ENCODE measurements at regions not wholly inside any gene's neighbourhood (a gene's known extent, or its start where the extent isn't known, plus 50 kb on each side); places are given as distances from the start of the nearest gene placed in this dataset.
"Not testable (repeated sequence)": the region's sequence is repeated elsewhere in the genome, so short reads cannot be mapped to it uniquely, and the experiment has no call there.

DNA sequence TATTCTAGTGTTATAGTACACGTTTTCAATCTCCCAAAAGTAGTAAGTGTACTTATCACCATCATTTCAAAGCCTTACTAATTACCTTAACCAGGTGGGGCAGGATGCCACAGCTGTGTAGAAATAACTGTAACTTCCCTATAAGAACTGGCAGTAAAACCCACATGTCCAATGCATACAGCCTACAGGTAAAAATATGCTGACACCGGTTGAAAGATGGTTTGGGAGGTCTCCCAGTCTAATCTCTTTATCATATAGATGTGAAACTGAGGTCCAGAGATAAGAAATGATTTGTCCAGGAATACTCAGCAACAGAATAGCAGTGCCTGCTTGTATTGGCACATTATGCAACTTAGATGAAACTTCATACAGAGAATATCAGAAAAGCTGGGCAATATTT, 322.9 kb downstream of the BCL11A start:
- DNase-seq = no peak

DNA sequence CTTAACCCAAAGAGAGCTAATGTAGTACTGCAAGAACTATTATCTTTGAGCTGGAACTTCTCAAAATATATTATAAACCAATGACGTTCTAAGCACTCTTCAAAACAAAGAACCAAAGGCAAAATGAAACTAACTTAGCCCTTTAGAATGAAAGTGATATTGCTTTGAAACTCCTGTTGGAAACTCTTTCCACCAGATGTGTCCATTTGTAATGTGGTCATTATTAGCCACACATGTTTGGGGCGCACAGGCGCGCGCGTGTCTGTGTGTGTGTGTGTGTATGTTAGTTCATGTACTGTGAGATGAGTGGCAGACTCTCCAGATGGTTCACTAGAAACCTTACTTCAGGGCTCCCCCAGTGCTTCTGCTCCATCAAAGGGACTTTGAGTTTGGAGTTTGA, 323.4 kb downstream of the BCL11A start:
- no peak for DNase-seq

DNA sequence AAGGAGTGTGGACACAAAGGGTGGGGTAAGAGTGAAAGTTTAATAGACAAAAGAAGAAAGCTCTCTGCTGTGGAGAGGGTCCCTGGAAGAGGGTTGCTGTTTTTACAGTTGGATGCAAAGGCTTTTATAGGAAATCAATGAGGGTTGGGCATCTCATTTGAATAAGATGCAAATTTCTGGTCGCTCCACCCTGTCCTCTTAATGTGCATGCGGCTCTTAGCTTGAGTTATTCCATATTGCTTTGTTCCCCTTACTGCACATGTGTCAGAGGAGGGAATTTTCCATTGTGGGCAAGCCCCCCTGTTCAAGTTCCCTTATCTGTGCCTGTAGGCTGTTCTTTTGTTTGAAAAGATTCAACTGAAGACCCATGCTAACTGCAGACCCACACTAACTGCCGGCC, 326.5 kb downstream of the BCL11A start:
- DNase-seq = no peak

DNA sequence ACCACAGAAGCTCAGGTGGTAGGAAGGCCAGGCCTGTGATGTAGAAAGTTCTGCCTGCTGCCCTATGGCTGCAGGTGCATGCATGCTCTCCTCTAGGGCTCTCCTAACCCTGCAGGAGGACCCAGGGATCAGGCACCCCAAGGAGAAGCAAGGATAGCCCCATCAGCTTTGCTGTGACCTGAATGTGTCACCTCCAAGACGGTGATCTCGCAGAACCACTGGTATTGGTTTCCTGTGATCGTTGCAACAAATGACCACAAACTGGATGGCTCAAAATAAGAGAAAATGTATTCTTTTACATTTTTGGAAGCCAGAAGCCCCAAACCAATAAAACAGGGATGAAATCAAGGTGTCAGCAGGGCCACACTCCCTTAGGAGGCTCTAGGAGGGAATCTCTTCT, 327.3 kb downstream of the BCL11A start:
- no peak for DNase-seq

DNA sequence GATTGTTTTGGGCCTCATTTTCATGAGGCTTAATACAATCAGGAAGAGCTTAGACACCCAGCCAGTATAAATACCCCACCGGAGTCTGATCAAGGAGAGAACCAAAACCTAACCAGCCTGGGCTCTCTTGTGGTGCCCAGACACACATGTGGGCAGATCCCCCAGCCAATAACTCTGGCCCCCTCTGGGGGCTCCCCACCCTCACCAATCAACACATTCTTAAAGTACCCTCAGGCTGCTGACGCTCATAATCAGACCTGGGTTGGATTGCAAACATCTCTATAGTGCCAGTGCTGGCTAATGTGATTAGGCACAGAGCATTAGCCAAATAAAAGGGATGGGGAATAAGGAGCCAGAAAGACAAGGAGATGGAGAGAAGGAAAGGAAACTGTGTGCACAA, 329.6 kb downstream of the BCL11A start:
- DNase-seq = no peak

DNA sequence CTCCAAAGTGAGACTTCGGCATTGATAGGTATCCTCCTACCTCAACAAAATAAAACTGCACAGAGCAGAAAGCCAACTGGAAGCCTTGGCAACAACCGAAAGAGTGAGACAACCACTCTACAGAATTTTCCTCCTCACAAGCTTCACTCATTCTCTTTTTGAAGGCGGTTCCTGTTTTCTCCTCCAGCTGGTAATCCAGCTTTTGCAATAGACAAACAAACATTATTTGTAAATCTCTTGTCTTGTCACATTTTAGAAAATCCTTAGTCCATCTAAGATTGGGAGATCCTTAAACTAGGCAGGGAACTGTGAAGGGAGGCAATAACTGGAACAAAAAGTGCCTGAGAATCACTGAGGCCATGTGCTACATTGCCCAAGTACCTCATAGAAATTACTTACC, 332.4 kb downstream of the BCL11A start:
- DNase-seq = no peak

DNA sequence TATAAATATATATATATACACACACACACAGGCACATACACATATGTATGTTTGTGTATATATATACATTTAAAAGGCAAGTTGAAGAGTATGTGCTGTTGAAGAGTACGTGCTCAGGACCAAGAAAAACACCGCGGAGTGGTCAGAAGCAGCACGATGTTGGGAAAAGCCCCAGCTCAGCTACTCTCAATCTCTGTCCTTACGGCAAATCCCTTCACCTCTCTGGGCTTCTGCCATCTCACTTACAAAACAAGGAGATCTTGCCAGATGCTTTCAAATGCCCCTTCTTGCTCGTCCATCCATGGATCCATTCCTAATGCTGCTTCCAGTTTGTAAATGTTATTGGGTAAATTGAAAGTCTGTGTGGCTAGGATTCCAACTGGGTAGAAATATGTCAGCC, 333.9 kb downstream of the BCL11A start:
- DNase-seq = no peak

DNA sequence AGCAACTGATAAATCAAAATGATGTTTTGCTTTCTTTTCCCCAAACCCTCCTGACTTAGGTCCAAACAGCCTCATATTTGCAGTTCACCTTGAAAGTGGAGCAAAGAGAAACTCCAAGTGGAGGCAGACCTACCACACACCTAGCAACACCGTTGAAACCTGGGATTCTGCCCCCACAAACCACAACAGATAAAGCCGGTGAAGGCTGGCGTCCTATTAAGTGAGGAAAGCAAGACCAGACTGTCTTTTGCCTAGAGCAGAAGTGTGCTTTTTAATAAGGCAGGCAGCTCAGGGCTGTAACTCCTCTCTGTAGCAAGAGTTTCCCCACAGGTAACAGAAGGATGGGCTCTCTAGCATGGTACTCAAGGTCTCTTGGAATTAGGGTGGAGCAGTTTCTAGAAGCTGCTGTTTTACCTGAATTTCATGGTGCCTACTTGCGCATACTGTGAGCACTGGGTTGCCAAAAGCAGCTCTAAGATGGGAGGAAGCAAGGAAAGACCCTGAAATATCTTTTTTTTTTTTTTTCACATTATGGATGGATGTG, 336.9 kb downstream of the BCL11A start:
- no peak for DNase-seq

DNA sequence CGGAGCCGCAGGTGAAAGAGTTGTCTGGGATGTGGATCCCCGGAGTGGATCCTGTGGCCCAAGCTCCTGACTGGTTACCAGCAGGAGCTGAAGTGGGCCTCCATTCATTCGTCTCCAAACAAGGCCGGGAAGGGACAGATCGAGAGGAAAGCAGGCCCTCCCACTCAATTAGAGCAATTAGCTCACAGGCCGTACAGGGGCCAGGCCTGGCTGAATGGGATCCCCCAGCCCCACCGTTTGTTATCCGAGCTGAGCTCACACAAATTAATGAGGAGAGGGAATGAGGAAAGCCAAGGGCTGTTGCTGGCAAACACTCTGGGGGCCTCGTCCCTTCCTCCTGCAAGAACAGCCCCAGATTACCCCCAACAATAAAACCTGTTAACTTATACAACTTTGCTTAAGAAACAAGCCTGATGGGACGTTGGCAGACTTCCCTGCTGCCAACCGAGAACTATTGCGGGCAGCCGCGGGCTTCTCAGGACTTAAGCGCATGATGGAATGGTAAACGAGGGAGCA, 338.0 kb downstream of the BCL11A start:
- DNase-seq = no peak

DNA sequence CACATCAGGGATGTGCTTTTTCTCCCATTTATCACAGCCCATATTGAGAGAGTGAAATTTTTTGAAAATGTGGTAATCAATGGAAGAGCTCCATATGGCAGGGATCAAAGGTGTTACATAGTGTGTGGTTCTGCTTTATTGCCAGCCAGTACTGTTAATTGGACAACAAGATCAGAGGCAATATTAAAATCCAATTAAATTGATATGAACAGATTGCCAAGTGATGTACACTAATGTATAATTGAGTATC, 338.9 kb downstream of the BCL11A start:
- DNase-seq = no peak

DNA sequence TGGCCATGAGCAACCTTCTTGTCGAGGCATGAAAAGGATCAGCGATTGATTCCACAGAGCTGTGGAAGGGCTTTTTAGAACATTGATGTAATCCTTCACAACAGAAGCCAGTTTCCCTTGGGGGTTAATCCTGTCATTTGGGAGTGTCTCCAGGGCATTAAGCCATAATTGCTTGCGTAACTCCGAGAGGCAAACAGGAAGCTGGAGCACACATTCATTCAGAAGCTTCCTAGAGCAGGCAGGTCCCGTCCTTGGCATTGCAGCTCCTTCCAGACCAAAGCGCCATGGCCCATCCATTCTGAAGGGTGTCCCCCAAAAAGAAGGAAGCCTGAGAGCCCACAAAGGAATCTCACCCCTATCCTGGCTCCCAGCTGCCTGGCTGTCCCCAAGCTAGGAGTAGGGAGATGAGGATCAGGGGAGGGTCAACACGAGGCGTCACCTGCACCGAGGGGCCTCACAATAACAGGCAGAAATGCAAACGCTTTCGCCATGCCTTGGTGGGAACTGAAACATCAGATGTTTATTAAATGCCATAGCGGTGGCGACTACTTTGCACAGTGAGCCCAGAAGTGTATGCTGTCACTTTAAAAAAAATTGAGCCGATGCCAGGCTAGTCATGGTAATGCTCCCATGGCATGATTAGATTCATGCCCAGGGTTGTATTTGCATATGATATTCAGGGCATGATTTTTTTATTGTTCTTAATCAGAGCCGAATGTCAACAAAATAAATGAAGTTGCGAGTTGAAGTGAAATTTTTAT, 339.4 kb downstream of the BCL11A start:
- peak; percentile 61 for DNase-seq

DNA sequence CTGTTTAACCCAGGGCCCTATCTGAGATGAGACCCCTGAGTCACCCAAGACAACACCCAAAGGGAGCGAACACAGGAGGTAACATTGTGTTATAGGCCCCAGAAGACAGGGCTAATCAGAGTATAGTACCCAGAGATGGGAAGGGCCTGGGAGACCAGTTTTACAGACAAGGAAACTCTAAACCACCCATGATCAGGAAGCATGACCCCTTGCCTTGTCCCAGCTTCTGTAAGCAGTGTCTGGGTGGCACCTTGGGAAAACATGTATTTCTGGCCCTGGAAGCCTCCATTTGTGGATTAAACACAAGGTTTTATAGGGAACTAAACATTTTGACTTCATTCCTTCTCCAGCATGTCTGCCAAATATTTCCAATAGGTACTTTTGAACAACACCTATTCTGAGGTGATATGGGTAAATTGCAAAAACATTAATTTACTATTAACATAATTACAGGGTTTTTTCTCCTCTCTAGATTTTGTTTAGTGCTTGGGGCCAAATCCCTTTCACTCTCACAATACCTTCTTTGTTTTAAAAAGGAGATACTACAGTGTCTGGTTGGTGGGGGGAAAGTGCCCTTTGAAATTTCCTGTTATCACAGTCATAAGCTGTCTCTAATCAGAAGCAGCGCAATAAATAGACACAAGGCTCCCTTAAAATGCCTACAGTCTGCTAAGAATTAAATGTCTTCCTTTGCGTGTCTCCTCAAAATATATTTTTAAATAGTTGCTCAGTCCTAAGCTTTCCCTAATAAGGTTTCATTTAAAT, 341.1 kb downstream of the BCL11A start:
- no peak for DNase-seq

DNA sequence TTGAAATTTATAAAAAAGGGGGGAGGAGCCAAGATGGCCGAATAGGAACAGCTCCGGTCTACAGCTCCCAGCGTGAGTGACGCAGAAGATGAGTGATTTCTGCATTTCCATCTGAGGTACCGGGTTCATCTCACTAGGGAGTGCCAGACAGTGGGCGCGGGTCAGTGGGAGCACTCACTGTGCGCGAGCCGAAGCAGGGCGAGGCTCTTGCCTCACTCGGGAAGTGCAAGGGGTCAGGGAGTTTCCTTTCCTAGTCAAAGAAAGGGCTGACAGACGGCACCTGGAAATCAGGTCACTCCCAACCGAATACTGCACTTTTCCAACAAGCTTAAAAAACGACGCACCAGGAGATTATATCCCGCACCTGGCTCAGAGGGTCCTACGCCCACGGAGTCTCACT, 364.4 kb downstream of the BCL11A start:
- DNase-seq = not testable (repeated sequence)

DNA sequence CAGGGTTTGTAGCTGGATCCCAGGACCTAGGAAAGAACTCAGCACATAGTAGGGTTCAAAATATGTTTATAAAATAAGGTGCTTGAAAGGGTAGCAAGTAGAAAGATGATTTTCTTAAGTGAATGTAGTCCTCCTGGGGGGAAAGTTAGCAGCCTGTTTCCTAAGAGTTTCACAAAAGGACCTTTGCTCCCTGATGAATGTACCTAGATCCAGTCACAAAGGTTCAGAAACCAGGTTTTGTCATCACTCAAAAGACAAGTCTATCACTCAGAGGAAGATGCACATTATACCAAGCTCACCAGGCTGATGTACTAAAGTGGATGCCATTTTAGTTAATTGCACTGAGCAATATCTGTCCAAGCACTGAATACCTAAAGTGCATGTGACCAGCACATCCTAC, 378.2 kb downstream of the BCL11A start:
- no peak for DNase-seq

DNA sequence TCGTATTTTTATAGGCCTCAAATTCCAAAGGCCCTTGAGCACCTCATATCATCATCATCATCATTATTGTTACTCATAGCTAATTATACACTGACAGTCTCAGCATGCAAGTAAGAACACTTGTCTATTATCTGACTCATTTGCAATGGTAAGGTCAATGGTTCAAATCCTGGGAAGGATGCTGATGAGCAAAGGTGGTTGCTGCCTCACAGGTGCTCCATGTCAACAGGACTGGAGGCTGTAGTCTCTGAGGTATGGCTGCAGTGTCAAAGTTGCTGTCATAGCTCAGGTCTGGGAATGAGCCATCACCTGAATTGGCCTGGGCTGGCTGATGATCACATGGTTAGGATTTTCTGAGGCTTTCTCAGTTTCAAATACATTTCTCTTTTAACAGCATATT, 379.3 kb downstream of the BCL11A start:
- DNase-seq = no peak

DNA sequence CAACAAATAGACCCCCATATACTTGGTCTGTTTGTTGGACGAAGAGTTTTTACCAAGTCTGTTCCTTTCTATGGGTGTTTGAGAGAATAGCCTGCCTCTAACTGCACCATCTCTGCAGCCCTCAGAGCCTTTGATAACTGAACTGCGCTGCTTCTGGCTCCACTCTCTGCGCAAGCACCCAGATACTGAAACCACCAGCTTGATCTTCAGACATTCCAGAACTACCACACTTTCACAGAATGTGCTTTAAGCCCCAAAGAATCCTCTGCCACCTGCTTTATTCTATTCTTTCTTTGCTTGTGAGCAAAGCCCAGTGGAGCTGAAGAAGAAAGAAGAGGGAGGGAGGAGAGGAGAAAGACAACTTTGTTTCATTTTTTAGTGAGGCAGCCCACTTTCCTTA, 380.7 kb downstream of the BCL11A start:
- DNase-seq = no peak

DNA sequence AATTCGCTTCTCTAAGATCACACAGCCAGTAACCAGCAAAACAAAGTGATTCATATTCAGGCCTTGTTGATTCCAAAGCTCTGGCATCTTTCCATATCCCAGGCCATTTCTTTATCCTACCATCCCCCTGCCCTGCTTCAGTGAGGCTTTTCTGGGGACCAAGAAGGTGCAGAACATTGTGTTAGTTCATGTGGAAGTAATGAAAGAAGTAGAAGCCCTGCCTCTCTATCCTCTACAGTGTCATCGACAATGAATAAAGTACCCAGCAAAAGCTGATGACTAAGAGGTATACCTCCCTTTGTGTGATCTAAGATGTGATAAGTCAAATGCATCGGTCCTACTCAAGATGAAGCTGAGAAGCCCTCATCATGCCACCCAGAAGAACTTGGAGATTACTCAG, 383.2 kb downstream of the BCL11A start:
- no peak for DNase-seq

DNA sequence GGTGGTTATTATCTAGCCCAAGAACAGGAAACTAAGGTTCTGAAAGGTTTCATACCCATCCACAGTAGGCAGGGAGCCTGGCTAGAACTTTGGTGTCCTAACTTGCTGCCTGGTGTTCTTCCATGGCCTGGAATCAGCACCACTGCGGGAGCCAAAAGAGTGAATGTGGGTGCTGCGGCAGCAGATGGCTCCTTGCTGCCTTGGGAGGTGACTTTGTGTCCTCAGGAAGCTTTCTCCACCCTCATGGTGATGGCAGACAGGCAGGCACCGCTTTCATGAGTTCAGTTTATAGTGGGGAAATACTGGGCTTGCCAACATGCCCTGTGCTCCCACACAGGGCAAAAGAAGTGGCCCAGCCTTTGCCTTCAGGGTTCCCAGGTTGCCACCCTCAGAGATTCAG, 385.2 kb downstream of the BCL11A start:
- DNase-seq = no peak

DNA sequence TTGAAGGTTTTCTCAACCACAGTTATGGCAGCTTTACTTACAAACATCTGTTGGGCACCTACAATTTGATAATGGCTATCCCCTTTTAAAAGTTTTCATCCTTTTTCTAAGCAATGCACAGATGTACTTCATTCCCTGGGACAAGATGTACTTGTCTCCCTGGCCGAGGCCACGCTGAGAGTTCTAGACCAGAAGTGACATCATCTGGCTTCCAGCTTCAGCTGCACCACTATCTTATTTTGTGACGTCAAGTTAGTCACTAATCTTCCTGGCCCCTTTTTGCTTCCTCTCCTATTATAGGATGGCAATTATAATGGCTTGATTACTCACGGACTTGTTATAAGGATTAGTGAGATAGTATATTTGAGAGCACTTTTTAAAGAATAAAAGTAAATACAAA, 386.4 kb downstream of the BCL11A start:
- no peak for DNase-seq

DNA sequence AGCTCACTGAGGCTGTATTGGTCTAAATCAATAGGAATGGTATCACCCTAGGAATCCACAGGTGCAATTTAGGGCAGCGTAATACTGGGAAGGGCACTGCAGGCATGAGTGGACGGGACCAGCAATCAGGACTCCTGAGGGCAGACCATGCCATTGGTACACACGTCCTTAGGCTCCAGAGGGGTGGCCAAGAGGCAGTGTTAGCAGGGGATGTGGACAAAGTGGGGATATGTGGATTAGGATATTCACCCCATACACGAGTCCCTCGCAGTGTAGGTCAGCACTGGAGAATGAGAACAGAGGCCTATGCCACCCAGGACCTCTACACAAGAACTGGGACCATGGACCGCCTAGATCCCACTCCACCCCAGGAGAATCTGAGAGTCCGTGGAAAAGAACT, 389.8 kb downstream of the BCL11A start:
- no peak for DNase-seq

DNA sequence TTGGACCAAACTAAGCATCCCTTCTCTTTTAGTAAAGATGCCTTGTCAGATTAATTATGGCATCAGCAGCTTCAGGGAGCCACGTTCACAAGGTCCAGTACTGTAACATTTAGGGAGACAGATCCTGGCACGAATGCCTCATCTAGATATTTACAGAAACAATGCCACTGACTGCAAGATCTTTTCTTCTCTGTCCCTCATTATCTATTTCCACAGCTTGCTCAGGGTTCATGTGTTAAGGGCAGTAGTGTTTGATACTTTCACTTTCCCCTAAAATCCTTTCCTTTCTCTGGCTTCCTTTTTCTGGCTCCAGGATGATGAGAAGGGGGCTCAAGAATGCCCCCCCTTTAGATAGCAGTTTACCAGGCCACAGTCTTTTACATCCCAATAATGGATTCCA, 393.9 kb downstream of the BCL11A start:
- DNase-seq = no peak

DNA sequence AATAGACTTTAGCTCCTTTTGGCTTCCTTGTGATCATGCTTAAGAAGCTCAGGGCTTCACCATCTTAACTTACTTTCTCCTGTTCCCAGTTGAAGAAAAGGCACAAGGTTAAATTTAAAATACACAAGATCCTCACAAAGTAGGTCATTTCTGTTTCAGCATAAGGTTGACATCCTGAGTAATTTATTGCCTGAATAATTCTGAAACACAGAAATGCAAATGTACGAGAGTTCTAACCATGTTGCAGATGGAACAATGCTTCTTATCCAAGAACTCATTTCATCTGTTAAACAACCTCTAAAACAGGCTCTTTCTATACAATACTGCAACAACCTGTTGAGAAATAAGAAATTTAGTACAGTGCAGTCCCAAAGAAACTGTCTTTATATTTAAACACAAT, 395.2 kb downstream of the BCL11A start:
- no peak for DNase-seq

DNA sequence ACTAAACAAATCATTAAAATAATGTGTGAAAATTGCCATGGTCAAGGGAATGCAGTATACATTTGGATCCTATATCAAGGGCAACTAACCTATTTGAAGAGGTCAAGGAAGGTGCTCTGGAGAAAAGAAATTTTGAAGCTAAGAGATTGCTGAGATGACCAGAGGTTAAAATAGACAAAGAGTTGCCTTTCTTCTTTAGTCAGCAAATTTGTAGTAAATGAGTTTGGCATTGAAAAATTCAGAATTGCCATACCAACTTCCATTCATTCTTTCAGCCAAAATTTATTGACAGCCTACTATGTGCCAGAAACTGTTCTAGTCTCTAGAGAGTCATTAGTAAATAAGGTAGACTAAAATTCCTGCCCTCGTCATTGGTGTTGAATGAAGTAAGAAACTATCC, 396.2 kb downstream of the BCL11A start:
- DNase-seq = no peak

DNA sequence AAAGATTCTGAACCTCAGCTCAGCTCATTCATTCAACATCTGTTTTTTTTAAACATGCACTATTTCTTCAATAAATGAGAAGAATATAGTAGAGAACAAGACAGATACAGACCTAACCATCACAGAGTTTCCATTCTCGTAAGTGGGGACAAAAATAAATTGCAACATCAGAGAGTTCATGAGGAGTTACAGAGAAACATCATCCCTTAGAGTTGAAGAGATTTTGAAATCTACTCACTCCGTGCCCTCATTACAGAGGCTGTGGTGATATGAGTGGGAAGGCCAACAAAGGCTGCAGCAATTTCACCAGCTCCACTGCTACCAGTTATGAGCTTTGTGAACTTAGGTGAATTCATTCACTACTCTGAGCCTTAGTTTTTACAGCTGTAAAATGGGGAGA, 399.3 kb downstream of the BCL11A start:
- no peak for DNase-seq
